Omental fat pad (tissue), 3 donors: ENCODE measurements at regions not wholly inside any gene's neighbourhood (a gene's known extent, or its start where the extent isn't known, plus 50 kb on each side); places are given as distances from the start of the nearest gene placed in this dataset.
"Not testable (repeated sequence)": the region's sequence is repeated elsewhere in the genome, so short reads cannot be mapped to it uniquely, and the experiment has no call there.

Experiments used
- ATAC-seq: fragments of 150-250 bp; one replicate; pipeline ENCODE4 v1.9.1; 2016; ENCODE audit warnings: mild to moderate bottlenecking, moderate library complexity; ENCODE audit not compliant: low FRiP score
- DNase-seq: peaks from one replicate; pipeline ENCODE4 v3.0.0-alpha.2; 2019; ENCODE audit warnings: low spot score
- TF ChIP-seq, protein P1 (sequence below), 3 donors: fragments of 450-650 bp; IDR thresholded peaks; one replicate each; pipeline ENCODE4 v1.5.1; 2016 to 2017; ENCODE audit warnings: antibody characterized with exemption in 3 of 3, mild to moderate bottlenecking in 3 of 3, moderate library complexity in 2 of 3

DNA sequence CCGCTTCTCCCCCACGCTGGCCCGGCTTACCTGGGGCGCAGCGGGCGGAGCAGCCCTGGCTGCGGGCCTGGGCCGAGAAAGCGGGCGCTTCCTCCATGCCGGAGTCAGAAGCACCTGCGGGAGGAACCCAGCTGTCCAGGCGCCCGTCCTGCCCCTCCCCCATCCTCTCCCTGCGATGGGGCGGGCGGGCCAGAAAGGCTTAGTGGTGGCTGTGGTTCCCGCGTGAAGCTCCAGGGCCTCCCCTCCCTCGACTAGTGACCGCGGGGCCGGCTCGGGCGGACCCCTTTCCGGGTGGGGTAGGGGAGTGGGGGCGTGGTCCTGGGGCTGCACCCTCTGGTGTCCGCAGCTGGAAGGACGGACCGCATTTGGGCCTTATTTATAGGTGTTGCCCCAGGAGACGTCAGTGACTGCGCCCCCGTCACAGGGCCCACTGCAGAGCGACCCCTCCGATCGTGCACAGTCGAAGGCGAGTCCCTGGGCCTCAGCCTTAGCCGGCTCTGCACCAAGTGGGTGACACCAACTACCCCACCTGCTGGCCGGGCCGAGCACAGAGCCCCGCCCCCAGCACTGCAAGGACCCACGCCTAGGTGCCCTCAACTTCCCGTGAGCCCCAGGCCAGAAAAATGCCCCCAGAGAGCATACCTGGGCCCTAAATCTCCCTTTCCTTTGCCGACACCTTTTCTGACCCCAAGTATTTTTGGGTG lies 302.7 kb downstream of the CCDC74A start:
- not testable (repeated sequence) for DNase-seq, ATAC-seq

DNA sequence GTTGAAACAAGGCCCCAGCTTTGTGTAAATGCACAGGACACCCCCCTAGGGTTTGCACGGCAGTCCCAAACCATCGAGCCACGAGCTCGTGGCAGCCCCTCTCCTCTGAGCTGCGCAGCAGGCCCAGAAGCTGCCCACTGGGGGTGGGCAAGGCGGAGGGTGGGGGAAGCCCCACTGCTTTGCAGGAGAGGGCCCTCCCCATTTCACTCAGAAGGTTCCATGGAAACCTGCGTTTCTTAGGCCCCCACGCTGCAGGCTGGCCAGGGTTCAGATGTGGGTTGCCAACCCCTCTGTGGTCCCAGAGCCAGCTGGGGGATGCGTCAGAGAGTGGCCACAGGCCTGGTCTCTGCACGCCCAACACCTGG lies 303.2 kb downstream of the CCDC74A start:
- not testable (repeated sequence) for ATAC-seq, DNase-seq

DNA sequence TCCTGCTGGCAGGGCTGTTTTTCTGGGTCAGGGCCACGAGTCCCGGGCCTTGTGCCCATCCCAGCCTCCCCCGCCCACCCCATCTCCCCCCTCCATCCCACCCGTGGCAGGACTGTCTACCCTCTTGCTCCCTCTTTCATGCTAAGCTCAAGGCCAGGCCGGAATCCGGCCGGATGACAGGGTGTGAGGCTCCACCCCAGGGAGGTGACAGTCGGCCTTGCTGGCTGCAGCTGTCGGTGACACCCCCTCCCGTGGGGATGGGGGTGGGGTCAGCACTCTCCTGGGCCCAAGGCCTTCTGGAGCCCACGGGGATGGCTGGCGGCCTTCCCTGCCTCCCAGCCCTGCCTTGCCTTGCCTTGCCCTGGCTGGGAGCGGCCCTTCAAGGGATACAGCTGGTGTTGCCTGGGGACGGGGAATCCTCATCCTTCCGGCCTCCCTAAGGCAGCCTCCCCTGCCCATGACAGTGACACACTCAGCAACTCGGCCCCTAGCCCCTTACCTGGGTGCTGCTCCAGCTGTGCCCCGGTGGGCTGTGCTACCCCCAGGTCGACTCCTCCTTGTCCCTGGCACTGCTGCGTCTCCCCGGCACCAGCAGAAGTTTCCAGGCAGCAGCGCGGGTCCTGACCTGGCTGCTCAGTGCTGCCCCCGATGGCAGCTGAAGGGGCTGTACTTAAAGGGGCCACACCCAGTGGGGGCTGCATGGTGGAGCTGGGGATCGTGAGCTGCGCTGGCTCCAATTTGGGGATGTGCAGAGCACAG lies 303.9 kb downstream of the CCDC74A start:
- not testable (repeated sequence) for DNase-seq, ATAC-seq

DNA sequence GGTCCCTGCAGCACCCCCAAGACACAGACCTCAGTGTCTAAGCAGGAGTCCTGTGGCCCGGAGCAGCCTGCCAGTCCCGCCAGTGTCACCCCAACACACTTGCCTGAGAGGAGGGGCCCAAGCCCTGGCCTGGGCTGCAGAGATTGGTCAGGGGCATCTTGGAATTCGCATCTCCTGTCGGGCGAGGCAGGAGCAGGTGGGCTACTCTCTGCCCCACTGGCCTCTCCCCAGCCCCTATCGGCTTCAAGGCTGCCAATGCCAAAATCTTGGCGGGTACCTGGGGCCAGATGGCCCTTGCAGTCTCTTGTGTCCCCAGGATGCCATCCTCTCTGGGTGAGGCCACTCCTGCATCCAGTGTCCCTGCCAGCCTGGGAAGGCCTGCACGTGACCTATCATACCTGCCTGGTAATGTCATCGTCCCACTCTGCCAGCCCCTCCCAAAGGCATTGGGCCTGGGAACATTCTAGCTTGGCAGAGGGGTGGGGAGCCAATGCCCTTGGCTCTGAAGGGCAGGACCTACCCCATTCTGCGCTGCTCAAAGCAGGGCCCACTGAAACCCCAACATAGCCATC lies 304.6 kb downstream of the CCDC74A start:
- not testable (repeated sequence) for DNase-seq, ATAC-seq

DNA sequence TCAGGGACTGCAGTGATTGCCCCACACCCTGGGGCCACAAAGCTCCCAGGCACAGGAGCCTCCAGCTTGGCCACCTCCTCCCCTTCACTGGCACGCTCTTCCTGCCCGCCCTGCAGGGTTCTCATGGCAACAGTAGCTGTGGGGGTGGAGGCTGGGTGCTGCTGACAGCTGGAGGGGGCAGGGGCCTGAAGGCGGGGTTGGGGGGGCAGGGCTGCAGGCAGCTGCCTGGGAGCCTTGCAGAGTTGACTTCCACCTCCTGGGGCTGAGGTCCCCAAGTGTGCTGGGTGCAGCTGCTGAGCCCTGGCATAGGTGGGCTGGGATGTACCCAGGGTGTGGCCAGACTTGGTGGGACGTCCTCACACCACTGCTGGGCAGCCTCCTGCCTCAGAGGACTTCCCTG lies 305.2 kb downstream of the CCDC74A start:
- not testable (repeated sequence) for ATAC-seq, DNase-seq

DNA sequence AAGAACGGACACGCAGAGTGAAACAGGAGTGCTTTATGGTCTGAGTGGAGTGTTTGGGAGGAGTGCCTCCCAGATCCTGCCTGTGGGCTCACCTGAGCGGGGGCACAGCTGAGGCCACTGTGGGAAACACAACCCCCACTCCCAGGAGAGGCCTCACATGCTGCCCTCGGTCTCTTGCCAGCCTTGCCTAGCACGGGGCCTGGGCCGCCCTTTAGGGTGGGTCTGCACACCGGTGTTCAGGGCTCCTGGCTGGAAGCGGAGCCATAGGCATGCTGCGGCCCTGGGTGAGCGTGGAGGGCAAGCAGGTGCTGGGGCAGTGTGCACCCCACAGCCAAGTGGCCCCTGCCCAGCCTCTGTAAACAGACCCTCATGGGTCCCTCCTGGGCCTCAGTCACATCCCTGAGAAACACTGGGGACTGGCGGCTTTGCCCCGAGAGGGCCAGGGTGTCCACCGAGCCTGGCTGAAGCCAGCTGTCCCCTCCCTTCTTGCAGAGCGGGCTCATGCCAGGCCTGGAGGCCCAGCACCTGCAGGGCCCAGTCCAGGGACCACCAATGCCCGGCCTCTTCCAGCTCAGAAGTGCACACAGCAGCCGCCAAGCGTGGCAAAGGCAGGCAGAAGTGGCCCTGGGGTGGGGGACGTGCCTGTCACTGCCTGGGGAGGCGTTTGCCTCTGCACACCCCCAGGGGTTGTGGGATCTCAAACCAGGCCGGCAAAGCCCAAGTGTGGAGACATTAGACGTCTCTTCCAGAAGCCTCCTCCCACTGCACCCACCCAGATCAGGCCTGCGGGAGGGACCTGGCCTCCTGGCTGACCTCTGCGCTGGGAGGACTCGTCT lies 305.9 kb downstream of the CCDC74A start:
- DNase-seq, ATAC-seq: not testable (repeated sequence)

DNA sequence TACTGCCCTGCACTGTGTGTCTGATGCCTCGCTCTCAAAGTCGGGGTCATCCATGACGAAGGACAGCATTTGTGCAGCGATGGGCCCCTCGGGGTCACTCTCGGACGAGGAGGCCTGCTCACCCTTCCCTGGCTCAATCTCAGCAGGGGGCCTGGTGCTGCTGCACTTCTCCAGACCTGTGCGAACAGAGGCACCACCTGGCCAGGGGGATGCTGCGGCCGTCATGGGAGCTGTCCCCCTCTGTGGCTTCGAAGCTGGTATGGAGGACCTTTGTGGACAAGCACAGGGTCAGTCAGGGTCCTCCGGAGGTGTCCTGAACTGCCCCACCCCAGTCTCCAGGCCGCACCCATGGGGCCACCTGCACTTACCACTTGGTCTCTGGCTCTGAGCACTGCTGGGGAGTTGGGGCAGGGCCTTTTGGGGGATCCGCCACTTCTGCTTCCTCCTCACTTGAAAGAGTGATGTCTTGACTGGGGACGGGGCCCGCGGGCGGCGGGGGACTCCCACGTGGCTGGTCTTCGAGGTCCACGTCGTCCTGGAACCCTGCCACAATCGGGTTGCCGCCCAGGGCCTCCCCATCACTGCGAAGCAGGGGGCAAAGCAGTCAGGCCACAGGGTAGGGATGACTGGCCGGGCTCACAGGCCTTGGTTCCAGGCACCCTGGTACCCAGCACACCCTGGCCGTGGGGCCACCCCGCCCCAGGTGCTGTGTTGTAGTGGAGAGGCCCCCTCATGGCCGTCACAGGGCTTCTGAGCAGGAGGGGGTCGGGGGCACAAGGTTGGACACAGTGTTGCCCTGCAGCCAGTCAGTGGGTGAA lies 306.7 kb downstream of the CCDC74A start:
- DNase-seq, ATAC-seq: not testable (repeated sequence)

DNA sequence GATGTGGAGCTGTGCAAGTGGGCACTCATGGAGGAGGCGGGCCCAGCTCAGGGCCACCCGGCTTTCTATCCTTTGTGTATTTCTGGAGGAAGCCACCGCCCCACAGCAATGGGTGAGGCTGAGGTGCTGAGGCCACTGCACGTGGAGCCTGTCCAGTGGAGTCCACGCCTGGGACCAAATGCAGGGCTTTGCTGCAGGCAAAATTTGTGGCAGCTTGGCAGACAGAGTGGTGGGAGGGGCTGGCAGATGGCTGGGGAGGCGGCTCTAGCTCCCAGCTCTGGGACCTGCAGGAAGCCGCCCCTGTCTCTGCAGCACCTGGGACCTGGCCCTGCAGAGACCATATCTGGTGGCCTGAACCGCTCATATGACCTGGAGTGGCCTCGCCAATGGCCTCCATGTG lies 307.3 kb downstream of the CCDC74A start:
- not testable (repeated sequence) for DNase-seq, ATAC-seq

DNA sequence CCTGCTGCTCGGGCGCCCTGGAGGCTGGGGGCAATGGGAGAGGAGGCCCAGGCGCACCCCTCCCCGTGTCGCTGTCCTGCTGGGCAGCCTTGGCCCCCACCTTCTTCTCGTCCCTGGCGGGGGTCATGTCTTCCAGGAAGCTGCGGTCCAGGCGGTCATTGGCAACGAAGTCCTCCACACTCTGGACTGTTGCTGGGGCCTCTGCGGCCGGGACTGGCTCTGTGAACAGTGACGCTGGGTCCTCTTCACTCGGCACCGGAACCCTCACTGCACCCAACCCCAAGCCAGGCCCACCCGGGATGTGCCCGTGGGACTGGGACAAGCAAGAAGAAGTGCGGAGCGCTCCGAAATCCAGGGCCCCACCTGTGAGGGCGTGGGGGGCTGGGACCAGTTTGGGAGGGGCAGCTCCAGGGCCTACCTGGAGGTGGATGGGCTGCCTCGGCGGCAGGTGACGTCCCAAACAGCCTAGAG lies 308.0 kb downstream of the CCDC74A start:
- DNase-seq: no peak
- ATAC-seq: no peak
- TF ChIP-seq, protein P1, sequence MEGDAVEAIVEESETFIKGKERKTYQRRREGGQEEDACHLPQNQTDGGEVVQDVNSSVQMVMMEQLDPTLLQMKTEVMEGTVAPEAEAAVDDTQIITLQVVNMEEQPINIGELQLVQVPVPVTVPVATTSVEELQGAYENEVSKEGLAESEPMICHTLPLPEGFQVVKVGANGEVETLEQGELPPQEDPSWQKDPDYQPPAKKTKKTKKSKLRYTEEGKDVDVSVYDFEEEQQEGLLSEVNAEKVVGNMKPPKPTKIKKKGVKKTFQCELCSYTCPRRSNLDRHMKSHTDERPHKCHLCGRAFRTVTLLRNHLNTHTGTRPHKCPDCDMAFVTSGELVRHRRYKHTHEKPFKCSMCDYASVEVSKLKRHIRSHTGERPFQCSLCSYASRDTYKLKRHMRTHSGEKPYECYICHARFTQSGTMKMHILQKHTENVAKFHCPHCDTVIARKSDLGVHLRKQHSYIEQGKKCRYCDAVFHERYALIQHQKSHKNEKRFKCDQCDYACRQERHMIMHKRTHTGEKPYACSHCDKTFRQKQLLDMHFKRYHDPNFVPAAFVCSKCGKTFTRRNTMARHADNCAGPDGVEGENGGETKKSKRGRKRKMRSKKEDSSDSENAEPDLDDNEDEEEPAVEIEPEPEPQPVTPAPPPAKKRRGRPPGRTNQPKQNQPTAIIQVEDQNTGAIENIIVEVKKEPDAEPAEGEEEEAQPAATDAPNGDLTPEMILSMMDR (IDR thresholded peaks at IDR 0.05): no peak

DNA sequence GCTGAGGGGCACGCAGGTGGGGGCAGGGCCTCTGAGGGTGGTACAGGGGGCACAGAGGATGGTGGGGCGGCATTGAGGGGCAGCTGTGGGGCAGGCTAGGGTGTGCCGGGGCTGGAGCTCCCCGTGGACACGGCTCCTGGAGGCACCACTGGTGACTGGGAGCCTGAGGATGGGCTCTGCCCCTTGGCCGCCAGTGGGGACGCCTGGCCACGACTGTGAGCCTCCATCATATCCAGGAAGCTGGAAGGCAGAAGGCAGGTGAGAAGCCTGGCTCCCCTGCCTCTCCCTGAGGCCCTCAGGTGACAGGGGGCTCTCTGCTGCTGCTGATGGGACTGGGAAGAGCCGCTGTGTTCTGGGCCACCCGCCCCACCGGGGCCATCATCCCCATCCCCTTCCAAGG lies 308.4 kb downstream of the CCDC74A start:
- ATAC-seq, DNase-seq: not testable (repeated sequence)

DNA sequence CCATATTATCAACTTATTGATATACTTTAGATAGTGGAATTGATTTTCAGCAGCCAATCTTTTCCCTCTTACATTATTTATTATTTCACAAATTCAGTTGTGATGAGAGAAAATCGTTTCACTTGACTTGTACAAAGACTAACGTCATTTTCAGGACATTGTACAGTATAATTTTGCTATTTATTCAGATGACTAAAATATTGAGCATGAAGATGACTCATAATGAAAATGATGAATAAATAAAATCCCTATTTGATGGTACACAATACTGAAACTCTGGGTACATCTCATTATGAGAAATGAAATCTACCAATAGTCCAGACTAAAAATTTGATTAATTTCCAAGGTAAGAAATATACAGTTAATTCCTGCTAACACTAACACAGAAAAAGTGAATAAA lies 316.4 kb downstream of the CCDC74A start:
- DNase-seq, ATAC-seq: not testable (repeated sequence)

DNA sequence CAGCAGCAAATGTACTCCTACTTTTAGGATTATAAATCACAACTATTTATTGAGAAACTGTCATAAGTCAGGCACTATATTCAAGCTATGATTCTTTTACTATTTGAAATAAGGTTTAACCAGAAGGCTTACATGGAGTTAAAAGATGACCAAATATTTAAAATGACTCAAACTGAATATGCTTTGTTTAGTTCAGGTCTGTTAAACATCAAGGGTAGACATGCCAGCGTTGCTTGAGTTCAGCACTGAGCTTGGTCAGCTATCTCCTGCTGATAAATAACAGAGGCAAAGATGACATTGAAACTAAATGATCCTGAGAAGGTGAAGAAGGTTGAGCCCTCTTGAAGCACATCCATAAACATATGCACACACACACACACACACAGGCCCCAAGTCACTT lies 305.6 kb downstream of the ANKRD30BL start:
- DNase-seq, ATAC-seq: not testable (repeated sequence)

DNA sequence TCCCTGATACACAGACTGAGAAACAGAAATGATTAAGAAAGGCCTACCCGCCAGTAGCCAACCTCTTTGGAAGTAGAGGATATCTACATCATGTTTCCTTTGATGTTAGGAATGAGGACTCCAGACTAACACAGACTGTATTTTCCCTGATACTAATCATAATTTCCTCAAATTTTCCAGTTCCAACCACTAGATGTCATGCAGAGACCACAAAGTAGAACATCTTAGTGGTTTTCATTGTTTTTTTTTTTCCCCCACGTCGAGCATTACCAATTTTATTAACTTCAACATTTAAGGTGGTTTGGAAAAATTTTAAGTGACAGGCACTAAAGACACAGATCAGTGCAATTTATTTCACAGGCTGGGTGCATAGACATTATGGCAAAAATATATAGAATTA lies 303.6 kb downstream of the ANKRD30BL start:
- DNase-seq, ATAC-seq: not testable (repeated sequence)
